SK-N-MC (cell line): ENCODE measurements at regions not wholly inside any gene's neighbourhood (a gene's known extent, or its start where the extent isn't known, plus 50 kb on each side); places are given as distances from the start of the nearest gene placed in this dataset.

Experiments
- EZH2 ChIP-seq: fragments of 200-600 bp; sonication (generic); IDR thresholded peaks from one replicate; pipeline ENCODE4 v1.6.1; 2017; ENCODE audit warnings: antibody characterized with exemption
- POLR2AphosphoS5 ChIP-seq: IDR thresholded peaks from 2 replicates; pipeline ENCODE4 v1.6.1; 2012; ENCODE audit warnings: mild to moderate bottlenecking, low read depth, low read length, borderline replicate concordance

- TF ChIP-seq POLR2AphosphoS5 (no peak), EZH2 (no peak)
Measured at GRCh38 chr18:76137216-76137615, 357.8 kb downstream of the ZNF516 start.
